LNCaP clone FGC (cell line): ENCODE measurements at regions not wholly inside any gene's neighbourhood (a gene's known extent, or its start where the extent isn't known, plus 50 kb on each side); places are given as distances from the start of the nearest gene placed in this dataset.

Source experiments
- DNase-seq: peaks from one replicate; pipeline ENCODE4 v3.0.0-alpha.2; 2011; ENCODE audit warnings: low read depth
- H3K4me3 ChIP-seq: 2 replicates; pipeline ENCODE4 v1.5.1; 2011; ENCODE audit warnings: mild to moderate bottlenecking, low read depth, low read length, control low read depth
- TF ChIP-seq, protein P1 (sequence below): IDR thresholded peaks from 2 replicates; pipeline ENCODE4 v1.5.1; 2012; ENCODE audit warnings: mild to moderate bottlenecking; ENCODE audit not compliant: control insufficient read depth, insufficient read depth; ENCODE audit errors: extremely low read depth

DNA sequence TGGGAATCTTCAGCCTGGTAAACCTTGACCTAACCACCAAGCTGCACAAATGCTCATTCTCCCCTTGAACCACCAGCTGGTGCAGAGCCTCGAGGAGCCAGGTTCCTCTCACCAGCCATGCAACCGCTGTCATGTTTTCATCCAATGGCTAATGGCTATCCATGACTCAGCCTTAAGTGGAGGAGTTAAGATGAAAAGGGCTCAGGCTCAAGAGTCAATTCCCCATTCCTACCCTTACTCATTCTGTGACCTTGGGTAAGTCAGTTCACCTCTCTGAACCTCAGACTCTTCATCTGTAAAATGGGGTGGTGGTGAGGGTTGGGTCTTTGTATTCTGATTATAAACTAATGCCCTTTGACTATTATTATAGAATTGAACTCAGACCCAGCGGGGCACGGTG lies 515.6 kb downstream of the SHQ1 start:
- TF ChIP-seq, protein P1, sequence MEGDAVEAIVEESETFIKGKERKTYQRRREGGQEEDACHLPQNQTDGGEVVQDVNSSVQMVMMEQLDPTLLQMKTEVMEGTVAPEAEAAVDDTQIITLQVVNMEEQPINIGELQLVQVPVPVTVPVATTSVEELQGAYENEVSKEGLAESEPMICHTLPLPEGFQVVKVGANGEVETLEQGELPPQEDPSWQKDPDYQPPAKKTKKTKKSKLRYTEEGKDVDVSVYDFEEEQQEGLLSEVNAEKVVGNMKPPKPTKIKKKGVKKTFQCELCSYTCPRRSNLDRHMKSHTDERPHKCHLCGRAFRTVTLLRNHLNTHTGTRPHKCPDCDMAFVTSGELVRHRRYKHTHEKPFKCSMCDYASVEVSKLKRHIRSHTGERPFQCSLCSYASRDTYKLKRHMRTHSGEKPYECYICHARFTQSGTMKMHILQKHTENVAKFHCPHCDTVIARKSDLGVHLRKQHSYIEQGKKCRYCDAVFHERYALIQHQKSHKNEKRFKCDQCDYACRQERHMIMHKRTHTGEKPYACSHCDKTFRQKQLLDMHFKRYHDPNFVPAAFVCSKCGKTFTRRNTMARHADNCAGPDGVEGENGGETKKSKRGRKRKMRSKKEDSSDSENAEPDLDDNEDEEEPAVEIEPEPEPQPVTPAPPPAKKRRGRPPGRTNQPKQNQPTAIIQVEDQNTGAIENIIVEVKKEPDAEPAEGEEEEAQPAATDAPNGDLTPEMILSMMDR = no peak
- no peak overlapping the region for H3K4me3 ChIP-seq

DNA sequence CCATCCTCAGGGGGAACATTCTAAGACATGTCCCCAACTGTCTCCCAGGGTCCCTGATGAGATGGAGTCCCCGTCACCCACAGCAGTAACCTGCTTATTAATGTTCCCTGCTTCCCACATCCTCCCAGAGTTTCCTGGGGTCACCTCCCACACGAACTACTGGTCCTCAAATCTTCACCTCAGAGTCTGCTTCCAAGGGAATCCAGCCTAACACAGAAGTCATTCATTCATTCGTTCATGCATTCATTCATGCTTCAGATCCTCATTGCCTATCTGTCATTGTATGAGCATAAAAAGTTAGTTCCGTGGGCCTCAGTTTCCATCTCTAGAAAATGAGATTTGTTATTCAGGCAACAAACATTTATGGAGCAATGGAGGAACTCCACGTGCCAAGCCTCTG lies 516.2 kb downstream of the SHQ1 start:
- TF ChIP-seq, protein P1 = no peak
- DNase-seq = no peak
- H3K4me3 ChIP-seq = no peak overlapping the region

More for the DNA sequence above, 515.6 kb downstream of the SHQ1 start:
- no peak for DNase-seq

DNA sequence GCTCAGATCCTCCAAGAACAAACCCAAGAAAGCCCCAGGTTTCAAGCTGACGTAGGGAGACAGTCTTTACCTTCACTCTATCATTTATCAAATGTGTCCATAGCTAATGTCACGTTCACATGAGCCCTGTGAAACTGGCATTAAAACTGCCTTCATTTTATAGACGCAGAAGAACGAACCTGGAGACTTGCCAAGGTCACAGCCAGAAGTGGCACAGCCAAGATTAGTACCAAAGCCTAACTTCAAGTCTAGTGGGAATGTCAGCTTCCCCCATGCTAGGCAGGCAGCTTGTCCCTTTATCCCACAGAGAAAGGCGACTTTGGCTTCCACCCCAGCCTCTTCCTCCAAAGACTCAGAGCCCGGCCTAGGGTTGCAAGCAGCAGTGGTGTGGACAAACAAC lies 517.2 kb downstream of the SHQ1 start:
- peak; percentile 42 for DNase-seq
- TF ChIP-seq, protein P1 = no peak
- no peak overlapping the region for H3K4me3 ChIP-seq

DNA sequence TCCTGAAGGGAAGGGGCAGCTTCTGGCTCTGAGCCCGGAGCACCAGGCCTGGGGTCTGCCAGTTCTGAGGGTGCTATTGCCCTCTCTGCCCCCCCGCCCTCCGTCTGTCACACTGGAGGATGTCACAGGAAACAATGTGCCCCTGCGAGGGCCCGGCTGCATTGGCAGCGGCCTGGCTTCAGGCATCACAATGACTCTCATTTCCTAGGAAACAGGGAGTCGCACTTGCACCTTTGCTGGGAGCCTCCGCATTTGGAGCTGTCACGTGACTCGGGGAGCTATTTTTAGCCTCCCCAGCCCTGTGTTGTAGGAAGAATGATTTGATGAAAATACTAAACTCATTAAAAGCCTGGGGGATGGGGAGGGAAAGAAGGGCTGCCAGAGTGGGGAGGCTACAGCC lies 518.9 kb downstream of the SHQ1 start:
- no peak overlapping the region for H3K4me3 ChIP-seq
- TF ChIP-seq, protein P1 = no peak
- DNase-seq = no peak

DNA sequence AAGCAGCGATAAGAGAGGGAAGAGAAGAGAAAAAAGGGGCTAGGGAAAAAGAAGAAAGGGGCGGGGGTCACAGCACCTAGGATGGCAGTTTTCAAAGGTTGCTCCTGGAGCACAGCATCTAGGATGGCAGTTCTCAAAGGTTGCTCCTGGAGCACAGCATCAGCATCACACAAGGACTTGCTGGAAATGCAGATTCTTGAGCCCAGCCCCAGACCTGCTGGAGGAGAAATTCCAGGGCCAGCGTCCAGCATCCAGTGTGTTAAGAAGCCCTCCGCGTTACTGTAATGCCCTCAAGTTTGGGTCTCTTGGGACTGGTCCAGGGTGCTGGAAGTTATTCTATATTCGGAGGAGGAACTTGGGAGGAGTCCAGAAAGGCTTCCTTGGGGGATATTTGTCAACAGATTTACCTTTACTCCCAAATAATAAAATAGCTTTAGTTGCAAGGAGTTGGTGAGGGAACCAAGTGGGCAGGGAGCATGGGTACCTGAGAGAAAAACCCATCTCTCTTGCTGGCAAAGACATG lies 519.4 kb downstream of the SHQ1 start:
- TF ChIP-seq, protein P1 = no peak
- no peak for DNase-seq
- no peak overlapping the region for H3K4me3 ChIP-seq

DNA sequence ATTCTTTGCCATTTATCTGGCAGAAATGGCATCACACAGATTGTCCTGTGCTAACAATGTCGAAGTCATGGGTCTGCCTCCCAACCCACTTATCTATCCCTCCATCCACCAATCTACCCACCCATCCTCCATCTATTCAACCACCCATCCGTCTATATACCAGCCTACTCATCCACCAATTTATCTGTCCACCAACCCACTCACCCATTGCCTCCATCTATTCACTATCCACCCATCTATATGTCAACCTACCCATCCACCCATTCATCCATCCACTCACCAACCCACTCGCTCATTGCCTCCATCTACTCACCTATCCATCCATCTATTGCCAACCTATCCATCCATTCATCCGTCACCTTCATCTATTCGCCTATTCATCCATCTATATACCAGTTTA lies 521.2 kb downstream of the SHQ1 start:
- H3K4me3 ChIP-seq = no peak overlapping the region
- TF ChIP-seq, protein P1 = no peak
- DNase-seq = no peak

DNA sequence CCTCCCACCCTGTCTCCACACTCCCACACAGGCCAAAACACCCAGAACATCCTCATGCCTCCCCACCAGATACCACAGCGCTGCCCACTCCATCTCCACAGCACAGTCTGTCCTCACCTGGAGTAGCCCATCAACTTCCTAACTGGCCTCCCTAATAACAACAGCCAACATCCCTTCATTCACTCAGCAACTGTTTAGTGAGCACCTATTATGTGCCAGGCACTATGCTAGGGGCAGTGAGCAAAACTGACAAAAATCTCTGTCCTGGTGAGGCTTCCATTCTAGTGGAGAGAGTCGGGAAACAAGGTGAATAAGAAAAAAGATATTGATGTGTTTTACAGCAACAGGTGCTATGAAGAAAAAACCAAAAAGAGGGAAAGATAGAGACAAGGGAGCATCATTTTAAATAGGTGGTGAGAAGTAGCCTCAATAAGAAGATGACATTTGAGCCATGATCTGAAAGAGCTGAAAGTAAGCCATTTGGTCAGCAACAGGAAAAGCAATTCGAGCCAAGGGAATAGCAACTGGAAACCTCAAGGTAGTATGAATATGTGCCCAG lies 523.9 kb downstream of the SHQ1 start:
- H3K4me3 ChIP-seq = no peak overlapping the region
- no peak for DNase-seq
- TF ChIP-seq, protein P1 = no peak
